ENCODE measurements at regions not wholly inside any gene's neighbourhood (a gene's known extent, or its start where the extent isn't known, plus 50 kb on each side); places are given as distances from the start of the nearest gene placed in this dataset.

DNA sequence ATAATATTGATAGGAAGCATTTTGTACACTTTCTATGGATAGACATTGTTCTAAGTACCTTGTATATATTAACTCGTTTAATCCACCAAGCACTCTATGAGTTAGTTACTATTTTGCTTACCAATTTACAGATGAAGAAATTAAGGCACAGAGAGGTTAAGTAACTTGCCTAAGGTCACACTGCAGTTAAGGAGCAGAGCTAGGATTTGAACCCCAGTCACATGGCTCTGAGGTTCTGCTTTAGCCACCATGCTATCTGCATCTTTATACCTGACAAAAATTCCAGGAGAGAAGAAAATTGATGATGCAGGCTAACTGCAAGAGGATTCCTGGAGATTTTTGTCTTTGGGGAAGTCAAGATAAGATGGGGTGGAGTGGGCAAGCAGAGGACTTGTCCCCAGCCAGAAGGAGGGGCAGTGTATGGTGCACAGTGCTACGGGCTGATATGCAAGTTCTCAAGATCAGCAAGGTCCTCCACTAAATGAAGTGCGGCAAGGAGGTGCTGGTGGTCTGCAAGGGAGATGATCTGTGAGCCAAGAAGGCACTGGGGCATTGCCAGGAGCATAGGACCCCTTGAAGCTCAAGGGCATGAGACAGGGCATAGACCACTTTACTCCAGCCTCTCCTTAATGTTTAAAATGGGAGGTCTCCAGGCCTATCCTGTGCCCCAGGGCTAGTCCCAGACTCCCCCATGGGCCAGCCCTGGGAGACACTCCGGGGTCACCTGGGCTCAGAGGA lies 430.6 kb downstream of the RPS24 start:
- TF ChIP-seq SIN3A (IDR thresholded peaks at IDR 0.05; ENCODE audit: borderline replicate concordance, insufficient read depth, low read length), result no peak
- TF ChIP-seq FOXP2 (optimal IDR thresholded peaks at IDR 0.05; ENCODE audit: borderline replicate concordance, extremely low read depth, extremely low read length, insufficient read depth), result no peak
- TF ChIP-seq, protein P1, sequence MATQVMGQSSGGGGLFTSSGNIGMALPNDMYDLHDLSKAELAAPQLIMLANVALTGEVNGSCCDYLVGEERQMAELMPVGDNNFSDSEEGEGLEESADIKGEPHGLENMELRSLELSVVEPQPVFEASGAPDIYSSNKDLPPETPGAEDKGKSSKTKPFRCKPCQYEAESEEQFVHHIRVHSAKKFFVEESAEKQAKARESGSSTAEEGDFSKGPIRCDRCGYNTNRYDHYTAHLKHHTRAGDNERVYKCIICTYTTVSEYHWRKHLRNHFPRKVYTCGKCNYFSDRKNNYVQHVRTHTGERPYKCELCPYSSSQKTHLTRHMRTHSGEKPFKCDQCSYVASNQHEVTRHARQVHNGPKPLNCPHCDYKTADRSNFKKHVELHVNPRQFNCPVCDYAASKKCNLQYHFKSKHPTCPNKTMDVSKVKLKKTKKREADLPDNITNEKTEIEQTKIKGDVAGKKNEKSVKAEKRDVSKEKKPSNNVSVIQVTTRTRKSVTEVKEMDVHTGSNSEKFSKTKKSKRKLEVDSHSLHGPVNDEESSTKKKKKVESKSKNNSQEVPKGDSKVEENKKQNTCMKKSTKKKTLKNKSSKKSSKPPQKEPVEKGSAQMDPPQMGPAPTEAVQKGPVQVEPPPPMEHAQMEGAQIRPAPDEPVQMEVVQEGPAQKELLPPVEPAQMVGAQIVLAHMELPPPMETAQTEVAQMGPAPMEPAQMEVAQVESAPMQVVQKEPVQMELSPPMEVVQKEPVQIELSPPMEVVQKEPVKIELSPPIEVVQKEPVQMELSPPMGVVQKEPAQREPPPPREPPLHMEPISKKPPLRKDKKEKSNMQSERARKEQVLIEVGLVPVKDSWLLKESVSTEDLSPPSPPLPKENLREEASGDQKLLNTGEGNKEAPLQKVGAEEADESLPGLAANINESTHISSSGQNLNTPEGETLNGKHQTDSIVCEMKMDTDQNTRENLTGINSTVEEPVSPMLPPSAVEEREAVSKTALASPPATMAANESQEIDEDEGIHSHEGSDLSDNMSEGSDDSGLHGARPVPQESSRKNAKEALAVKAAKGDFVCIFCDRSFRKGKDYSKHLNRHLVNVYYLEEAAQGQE (IDR thresholded peaks at IDR 0.05; ENCODE audit: insufficient read depth in 1 of 2, low read depth in 2 of 2, low read length in 2 of 2), result no peak
- TF ChIP-seq POLR2AphosphoS5 (IDR thresholded peaks at IDR 0.05; ENCODE audit: low read depth, low read length), result no peak
- no peak for TF ChIP-seq TAF1 (IDR thresholded peaks at IDR 0.05; ENCODE audit: borderline replicate concordance, insufficient read depth, low read length)

DNA sequence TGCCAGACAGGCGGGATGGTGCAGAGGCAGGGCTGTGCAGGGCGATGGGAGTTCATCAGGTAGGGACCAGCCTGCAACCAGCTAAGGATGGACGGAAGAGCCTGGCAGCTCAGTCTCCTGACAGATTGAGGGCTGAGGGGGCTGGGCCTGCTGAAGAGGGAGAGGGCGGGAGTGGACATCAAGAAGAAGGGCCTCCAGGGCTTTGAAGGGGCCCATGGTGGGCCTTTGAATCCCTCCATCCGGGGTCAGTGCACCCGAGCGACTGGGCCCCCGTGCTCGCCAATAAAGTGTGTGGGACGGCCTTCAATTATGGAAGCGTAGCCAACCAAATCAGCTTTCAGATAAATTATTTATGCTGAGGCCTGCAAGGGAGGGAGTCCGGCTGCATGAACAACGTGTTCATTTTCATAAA lies 431.2 kb downstream of the RPS24 start:
- no peak for TF ChIP-seq SIN3A (IDR thresholded peaks at IDR 0.05; ENCODE audit: borderline replicate concordance, insufficient read depth, low read length)
- no peak for TF ChIP-seq POLR2AphosphoS5 (IDR thresholded peaks at IDR 0.05; ENCODE audit: low read depth, low read length)
- TF ChIP-seq, protein P1 (IDR thresholded peaks at IDR 0.05; ENCODE audit: insufficient read depth in 1 of 2, low read depth in 2 of 2, low read length in 2 of 2), result no peak

DNA sequence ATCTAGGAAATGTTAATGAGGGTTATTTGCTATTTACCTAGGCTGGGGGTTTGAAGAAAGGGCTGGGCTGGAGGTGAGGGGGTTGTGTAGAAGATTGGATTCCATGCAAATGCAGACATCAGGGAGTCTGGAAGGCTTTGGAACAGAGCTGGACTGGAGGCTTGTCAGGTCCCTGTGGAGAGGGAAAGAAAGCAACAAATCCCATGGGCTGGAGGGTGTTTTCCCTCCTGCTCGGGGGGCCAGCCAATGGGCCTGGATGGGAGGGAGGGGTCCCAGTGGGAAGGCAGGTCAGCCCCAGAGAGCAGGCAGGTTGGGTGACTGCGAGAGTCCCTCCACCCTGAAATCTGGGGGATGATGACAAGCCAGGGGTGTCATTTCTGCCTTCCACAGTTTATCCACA lies 431.8 kb downstream of the RPS24 start:
- TF ChIP-seq FOXP2 (optimal IDR thresholded peaks at IDR 0.05; ENCODE audit: borderline replicate concordance, extremely low read depth, extremely low read length, insufficient read depth) (no peak), SIN3A (IDR thresholded peaks at IDR 0.05; ENCODE audit: borderline replicate concordance, insufficient read depth, low read length) (no peak), POLR2AphosphoS5 (IDR thresholded peaks at IDR 0.05; ENCODE audit: low read depth, low read length) (no peak), TAF1 (IDR thresholded peaks at IDR 0.05; ENCODE audit: borderline replicate concordance, insufficient read depth, low read length) (no peak)
- TF ChIP-seq, protein P1 (IDR thresholded peaks at IDR 0.05; ENCODE audit: insufficient read depth in 1 of 2, low read depth in 2 of 2, low read length in 2 of 2), result no peak

DNA sequence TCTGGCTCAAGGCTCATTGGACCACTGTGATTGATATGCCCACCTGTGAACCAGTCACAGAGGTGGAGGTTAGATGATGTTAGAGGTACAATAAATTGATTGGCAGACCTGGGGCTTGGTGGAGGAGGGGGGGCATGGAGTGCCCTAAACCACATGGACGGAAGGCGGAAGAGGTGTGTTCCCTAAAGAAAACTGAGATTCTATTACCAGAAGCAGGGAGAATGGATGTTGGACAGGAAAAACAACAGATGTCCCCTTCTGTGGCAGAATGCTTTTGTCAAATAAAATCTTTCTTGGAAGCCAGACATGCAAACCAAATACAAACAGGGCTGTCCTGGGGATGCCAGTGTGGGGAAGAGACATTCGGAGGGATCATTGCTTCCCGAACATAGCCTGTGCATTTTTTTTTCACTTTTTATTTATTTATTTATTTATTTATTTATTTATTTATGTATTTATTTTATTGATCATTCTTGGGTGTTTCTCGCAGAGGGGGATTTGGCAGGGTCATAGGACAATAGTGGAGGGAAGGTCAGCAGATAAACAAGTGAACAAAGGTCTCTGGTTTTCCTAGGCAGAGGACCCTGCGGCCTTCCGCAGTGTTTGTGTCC lies 433.9 kb downstream of the RPS24 start:
- no peak for TF ChIP-seq POLR2AphosphoS5 (IDR thresholded peaks at IDR 0.05; ENCODE audit: low read depth, low read length)
- no peak for TF ChIP-seq SIN3A (IDR thresholded peaks at IDR 0.05; ENCODE audit: borderline replicate concordance, insufficient read depth, low read length)
- no peak for TF ChIP-seq FOXP2 (optimal IDR thresholded peaks at IDR 0.05; ENCODE audit: borderline replicate concordance, extremely low read depth, extremely low read length, insufficient read depth)
- TF ChIP-seq TAF1 (IDR thresholded peaks at IDR 0.05; ENCODE audit: borderline replicate concordance, insufficient read depth, low read length), result no peak
- TF ChIP-seq, protein P1 (IDR thresholded peaks at IDR 0.05; ENCODE audit: insufficient read depth in 1 of 2, low read depth in 2 of 2, low read length in 2 of 2), result no peak
